Effector memory CD8-positive, alpha-beta T cell (primary cell): ENCODE measurements at regions not wholly inside any gene's neighbourhood (a gene's known extent, or its start where the extent isn't known, plus 50 kb on each side); places are given as distances from the start of the nearest gene placed in this dataset.

ENCODE experiments used
- ATAC-seq: fragments of 150-1000 bp; cut with Tn5 transposase; replicated peaks from 2 replicates; pipeline ENCODE4 v1.10.0; 2021; ENCODE audit warnings: mild to moderate bottlenecking, moderate library complexity
- DNase-seq, 3 experiments: peaks; one replicate each; pipeline ENCODE4 v3.0.0; 2021
- H3K27ac Mint-ChIP-seq, 2 donors: one replicate each; pipeline ENCODE4 v1.8.0; 2022; ENCODE audit warnings: mild to moderate bottlenecking in 2 of 2, mixed read lengths in 2 of 2, moderate library complexity in 2 of 2
- H3K27me3 Mint-ChIP-seq, 2 donors: one replicate each; pipeline ENCODE4 v1.8.0; 2022; ENCODE audit warnings: mixed read lengths in 2 of 2
- H3K36me3 Mint-ChIP-seq: one replicate; pipeline ENCODE4 v1.8.0; 2022; ENCODE audit warnings: mild to moderate bottlenecking, moderate library complexity, mixed read lengths; ENCODE audit not compliant: insufficient read depth
- H3K4me1 Mint-ChIP-seq, 2 donors: one replicate each; pipeline ENCODE4 v1.8.0; 2022; ENCODE audit warnings: low read depth in 2 of 2, mixed read lengths in 2 of 2
- H3K4me3 Mint-ChIP-seq, 2 donors: one replicate each; pipeline ENCODE4 v1.8.0; 2022; ENCODE audit warnings: mild to moderate bottlenecking in 2 of 2, mixed read lengths in 2 of 2, moderate library complexity in 2 of 2
- H3K9me3 Mint-ChIP-seq, 2 donors: one replicate each; pipeline ENCODE4 v1.8.0; 2022; ENCODE audit warnings: mixed read lengths in 2 of 2

DNA sequence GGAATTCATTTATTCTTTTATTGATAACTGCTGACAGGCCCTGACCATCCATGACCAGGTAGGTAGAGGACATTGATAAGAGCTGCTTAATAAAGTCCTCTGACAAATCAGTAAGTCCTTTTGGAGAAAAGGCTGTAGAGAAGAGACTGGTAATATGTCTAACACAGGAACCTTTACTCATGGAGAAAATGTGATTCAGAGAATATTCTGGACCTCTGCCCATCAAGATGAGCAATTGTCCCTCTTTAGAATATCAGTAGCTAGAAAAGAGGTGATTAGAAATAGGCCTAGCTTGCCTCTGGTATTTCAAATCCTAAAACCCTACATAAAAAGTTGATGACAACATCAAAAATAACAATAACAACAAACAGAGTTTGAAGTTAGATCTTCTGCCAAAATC, 642.3 kb downstream of the TBC1D4 start:
- ATAC-seq (no peak), DNase-seq (no peak)
- H3K27ac Mint-ChIP-seq: peak overlapping the region in 1 of 2 donors; percentile 11
- peaks cover 9 to 32% of the 10 kb centered on the region in 2 donors for H3K4me1 Mint-ChIP-seq
- no peak overlapping the region for H3K4me3 Mint-ChIP-seq
- no peaks in the 10 kb centered on the region for H3K36me3 Mint-ChIP-seq
- H3K27me3 Mint-ChIP-seq: peaks cover 12% of the 10 kb centered on the region in 2 donors
- H3K9me3 Mint-ChIP-seq: no peaks in the 10 kb centered on the region

DNA sequence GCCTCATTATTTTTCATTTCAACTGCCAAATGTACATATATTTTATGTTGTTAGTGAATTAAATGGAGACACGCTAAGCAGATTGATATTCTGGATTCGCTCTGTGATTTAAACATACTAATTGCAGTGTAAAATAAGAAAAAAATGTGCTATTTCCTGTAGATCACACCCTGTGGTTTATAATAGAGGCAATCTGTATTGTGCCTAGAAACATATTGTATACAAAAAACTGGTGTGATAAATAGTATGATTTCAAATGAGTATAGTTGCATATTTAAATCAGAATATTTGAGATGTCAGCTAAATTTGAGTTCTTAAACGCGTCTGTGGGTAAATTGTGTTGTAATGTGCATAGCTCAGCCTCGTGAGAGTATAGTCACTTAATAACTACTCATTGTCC, 643.9 kb downstream of the TBC1D4 start:
- Mint-ChIP-seq H3K36me3 (no peaks in the 10 kb centered on the region), H3K27me3 (no peaks in the 10 kb centered on the region), H3K9me3 (no peaks in the 10 kb centered on the region), H3K4me1 (peaks cover 9 to 32% of the 10 kb centered on the region in 2 donors), H3K4me3 (no peak overlapping the region), H3K27ac (peak overlapping the region; percentile 51 to 90)
- ATAC-seq (peak; percentile 87), DNase-seq (no peak)

DNA sequence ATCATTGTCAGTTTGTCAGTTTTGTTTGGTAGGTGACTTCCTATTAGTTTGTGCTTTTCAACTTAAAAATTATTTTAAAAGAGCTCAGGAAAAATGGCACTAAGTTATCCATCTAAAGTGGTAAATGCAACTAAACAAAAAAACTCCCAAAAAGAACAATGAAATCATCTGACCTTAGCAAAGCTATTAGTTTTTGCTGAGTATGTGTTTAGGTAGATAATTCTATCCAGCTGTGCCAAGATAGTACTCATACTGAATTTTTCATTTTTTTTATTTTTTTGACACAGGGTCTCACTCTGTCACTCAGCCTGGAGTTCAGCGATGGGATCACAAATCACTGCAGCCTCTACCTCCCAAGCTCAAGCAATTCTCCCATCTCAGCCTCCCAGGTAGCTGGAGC, 645.3 kb downstream of the TBC1D4 start:
- ATAC-seq (no peak), DNase-seq (no peak)
- peak overlapping the region in 1 of 2 donors; percentile 11 for H3K27ac Mint-ChIP-seq
- H3K4me3 Mint-ChIP-seq: no peak overlapping the region
- no peaks in the 10 kb centered on the region for H3K36me3 Mint-ChIP-seq
- H3K27me3 Mint-ChIP-seq: no peaks in the 10 kb centered on the region
- H3K4me1 Mint-ChIP-seq: peaks cover 9 to 36% of the 10 kb centered on the region in 2 donors
- H3K9me3 Mint-ChIP-seq: no peaks in the 10 kb centered on the region

DNA sequence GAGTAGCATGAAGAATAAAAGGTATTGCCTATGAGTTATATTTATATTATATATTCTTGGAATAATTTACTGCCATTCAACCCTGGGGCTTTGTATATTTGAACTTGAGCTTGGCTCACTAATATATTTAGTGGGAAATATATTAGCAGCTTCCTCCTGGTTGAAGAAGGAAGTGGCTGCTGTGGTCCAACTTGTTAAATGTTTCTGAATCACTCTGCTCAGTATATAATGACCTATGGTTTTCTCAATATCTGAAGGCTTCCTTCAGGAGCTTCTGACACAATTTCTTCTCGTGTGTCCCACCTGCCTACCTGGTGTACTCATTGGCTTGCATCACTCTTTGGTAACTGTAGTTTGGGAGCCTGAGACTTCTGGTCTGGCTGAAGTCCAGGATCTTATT, 646.4 kb downstream of the TBC1D4 start:
- ATAC-seq (peak; percentile 56), DNase-seq (no peak)
- H3K9me3 Mint-ChIP-seq: no peaks in the 10 kb centered on the region
- peak overlapping the region; percentile 11 to 62 for H3K27ac Mint-ChIP-seq
- H3K27me3 Mint-ChIP-seq: no peaks in the 10 kb centered on the region
- peaks cover 9 to 35% of the 10 kb centered on the region in 2 donors for H3K4me1 Mint-ChIP-seq
- H3K4me3 Mint-ChIP-seq: no peak overlapping the region
- no peaks in the 10 kb centered on the region for H3K36me3 Mint-ChIP-seq

GRCh38 chr13:74825938-74826246, 656.1 kb downstream of the TBC1D4 start:
- H3K9me3 Mint-ChIP-seq: no peaks in the 10 kb centered on the region
- ATAC-seq: no peak
- DNase-seq: no peak
- no peak overlapping the region for H3K27ac Mint-ChIP-seq
- peaks cover 0 to under 1% of the 10 kb centered on the region in 2 donors for H3K27me3 Mint-ChIP-seq
- H3K4me3 Mint-ChIP-seq: no peak overlapping the region
- H3K4me1 Mint-ChIP-seq: peaks cover 0 to 2% of the 10 kb centered on the region in 2 donors
- H3K36me3 Mint-ChIP-seq: no peaks in the 10 kb centered on the region

DNA sequence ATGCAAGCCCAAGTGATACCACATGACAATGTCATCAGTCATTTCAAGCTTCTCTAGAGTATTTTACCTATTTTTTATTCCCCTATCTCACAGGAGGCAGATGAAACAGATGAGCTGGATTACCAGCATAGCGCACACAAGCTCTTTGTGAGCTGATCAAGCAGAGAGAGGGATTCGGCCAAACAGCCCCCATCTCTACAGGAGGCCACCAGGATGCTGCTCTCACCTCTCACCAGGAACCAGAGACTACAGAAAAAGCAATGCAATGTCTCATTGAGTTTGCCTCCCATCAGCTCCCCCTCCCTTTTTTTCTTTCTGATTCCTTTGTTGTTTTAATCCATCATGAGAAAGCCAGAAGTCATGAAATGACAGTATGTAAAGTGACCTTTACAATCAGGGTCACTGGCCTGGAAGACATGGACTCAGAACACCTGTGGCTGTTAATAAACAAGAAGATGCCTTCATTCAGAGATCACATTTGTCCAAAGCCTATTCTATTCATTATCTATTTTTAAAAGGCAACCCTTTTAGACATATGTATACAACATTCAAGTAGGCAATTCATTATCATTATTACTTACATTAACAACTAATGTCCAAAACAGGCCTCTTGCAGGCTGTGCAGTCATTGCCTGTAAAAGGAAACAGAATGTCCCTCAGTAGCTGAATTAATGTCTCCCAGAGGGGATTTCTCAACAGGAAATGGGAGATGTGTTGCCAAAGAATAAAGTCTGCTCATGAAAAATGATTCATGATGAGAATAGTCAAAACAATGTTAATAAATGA, 656.6 kb downstream of the TBC1D4 start:
- ATAC-seq (no peak), DNase-seq (no peak)
- Mint-ChIP-seq H3K27ac (no peak overlapping the region), H3K4me3 (no peak overlapping the region), H3K9me3 (no peaks in the 10 kb centered on the region), H3K4me1 (peaks cover 0 to 2% of the 10 kb centered on the region in 2 donors), H3K36me3 (no peaks in the 10 kb centered on the region), H3K27me3 (peaks cover 2 to 6% of the 10 kb centered on the region in 2 donors)

DNA sequence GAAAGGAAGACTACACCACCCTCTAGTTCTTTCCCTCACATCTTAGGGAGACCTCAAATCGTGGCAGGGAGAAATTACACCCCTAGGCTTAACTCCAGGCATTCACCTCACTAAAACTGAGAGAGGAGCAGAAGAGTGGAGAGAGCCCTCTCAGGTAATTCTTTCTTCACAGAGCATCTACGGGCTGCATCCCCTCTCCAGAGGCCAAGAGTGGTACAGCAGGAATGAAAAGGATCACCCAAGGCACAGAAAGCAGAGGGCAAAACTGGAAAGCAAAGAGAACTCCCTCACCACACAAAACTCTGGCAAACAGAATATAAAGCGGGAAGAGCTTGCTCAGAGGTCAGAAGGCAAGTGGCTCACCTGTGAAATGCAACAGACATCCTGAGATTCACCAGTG, 661.2 kb downstream of the TBC1D4 start:
- Mint-ChIP-seq H3K4me1 (no peaks in the 10 kb centered on the region), H3K36me3 (no peaks in the 10 kb centered on the region), H3K27me3 (peaks cover 7% of the 10 kb centered on the region in 2 donors), H3K27ac (no peak overlapping the region), H3K9me3 (no peaks in the 10 kb centered on the region), H3K4me3 (no peak overlapping the region)
- ATAC-seq (no peak), DNase-seq (no peak)

DNA sequence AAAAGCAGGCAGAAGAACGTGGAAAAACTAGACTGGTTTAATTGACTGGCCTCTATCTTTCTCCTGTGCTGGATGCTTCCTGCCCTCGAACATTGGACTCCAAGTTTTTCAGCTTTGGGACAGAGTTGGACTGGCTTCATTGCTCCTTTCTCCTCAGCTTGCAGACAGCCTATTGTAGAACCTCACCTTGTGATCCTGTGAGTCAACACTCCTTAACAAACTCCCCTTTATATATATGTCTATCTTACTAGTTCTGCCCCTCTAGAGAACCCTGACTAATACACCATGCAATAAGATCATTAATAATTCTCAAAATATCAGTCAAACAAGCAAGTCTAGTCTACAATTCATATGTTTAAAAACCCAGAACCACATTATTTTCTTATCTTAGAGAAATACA, 662.4 kb downstream of the TBC1D4 start:
- Mint-ChIP-seq H3K9me3 (no peaks in the 10 kb centered on the region), H3K4me3 (no peak overlapping the region), H3K4me1 (no peaks in the 10 kb centered on the region), H3K36me3 (no peaks in the 10 kb centered on the region), H3K27ac (no peak overlapping the region), H3K27me3 (peaks cover 7 to 17% of the 10 kb centered on the region in 2 donors)
- DNase-seq: no peak
- no peak for ATAC-seq

DNA sequence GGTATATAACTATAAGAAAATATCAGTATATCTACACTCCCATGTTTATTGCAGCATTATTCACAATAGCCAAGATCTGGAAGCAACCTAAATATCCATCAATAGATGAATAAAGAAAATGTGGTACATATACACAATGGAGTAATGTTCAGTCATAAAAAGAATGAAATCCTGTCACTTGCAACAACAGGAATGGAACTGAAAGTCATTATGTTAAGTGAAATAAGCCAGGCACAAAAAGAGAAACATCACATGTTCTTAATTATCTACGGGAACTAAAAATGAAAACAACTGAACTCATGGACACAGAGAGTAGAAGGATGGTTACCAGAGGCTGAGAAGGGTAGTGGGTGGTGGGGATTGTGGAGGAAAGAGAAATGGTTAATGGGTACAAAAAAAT, 665.2 kb downstream of the TBC1D4 start:
- H3K9me3 Mint-ChIP-seq: peaks cover 0 to 4% of the 10 kb centered on the region in 2 donors
- no peak overlapping the region for H3K4me3 Mint-ChIP-seq
- peaks cover 13 to 17% of the 10 kb centered on the region in 2 donors for H3K27me3 Mint-ChIP-seq
- no peak for ATAC-seq
- no peak overlapping the region for H3K27ac Mint-ChIP-seq
- no peak for DNase-seq
- no peaks in the 10 kb centered on the region for H3K36me3 Mint-ChIP-seq
- H3K4me1 Mint-ChIP-seq: no peaks in the 10 kb centered on the region

DNA sequence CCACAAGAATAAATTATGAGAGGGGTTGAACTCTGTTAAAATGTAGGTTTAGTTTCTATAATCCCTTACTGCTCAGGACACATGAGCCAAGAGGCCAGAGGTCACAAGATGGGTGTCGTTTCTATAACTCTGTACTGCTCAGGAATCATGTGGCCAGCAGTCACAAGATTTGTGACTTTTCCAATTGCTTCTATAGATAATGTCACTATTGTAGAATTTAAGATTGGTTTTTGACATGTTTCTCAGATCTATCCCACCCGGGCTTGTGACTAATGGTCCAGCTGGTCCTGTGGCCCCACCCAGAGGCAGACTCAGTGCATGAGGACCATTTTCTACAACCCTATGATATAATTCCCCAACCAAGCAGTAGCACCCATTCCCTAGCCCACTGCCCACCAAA, 662.0 kb upstream of the KLF12 start:
- H3K27me3 Mint-ChIP-seq: peaks cover 63 to 69% of the 10 kb centered on the region in 2 donors
- H3K9me3 Mint-ChIP-seq: peaks cover 0 to 12% of the 10 kb centered on the region in 2 donors
- ATAC-seq: no peak
- no peak for DNase-seq
- no peaks in the 10 kb centered on the region for H3K4me1 Mint-ChIP-seq
- no peaks in the 10 kb centered on the region for H3K36me3 Mint-ChIP-seq
- H3K4me3 Mint-ChIP-seq: no peak overlapping the region
- no peak overlapping the region for H3K27ac Mint-ChIP-seq

GRCh38 chr13:74795526-74795925, 661.3 kb upstream of the KLF12 start:
- no peak for DNase-seq
- H3K9me3 Mint-ChIP-seq: peaks cover 0 to 13% of the 10 kb centered on the region in 2 donors
- H3K27ac Mint-ChIP-seq: no peak overlapping the region
- H3K4me1 Mint-ChIP-seq: no peaks in the 10 kb centered on the region
- no peaks in the 10 kb centered on the region for H3K36me3 Mint-ChIP-seq
- H3K27me3 Mint-ChIP-seq: peaks cover 69 to 74% of the 10 kb centered on the region in 2 donors
- no peak for ATAC-seq
- no peak overlapping the region for H3K4me3 Mint-ChIP-seq

DNA sequence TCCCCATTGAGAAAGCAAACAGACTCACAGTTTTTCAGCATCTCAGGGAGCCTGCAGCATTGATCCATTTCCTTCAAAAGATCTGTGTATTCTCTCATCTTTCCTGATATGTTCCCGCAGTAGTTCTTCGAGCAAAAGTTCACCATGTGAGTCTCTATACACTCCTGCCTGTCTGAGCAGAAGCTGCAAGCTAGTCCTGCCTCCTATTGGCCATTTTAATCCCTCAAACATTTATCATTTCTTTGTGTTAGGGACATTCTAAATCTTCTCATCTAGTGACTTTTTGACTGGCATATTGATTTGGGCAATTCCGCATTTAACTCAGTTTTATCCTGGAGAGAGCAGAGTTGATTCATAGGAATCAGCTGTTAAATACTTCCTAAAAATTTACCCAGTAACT, 660.4 kb upstream of the KLF12 start:
- H3K4me1 Mint-ChIP-seq: no peaks in the 10 kb centered on the region
- H3K36me3 Mint-ChIP-seq: no peaks in the 10 kb centered on the region
- H3K4me3 Mint-ChIP-seq: no peak overlapping the region
- H3K27me3 Mint-ChIP-seq: peaks cover 74 to 79% of the 10 kb centered on the region in 2 donors
- DNase-seq (no peak), ATAC-seq (no peak)
- no peak overlapping the region for H3K27ac Mint-ChIP-seq
- peaks cover 0 to 13% of the 10 kb centered on the region in 2 donors for H3K9me3 Mint-ChIP-seq

- H3K27me3 Mint-ChIP-seq: peaks cover 70 to 78% of the 10 kb centered on the region in 2 donors
- H3K4me1 Mint-ChIP-seq: no peaks in the 10 kb centered on the region
- H3K36me3 Mint-ChIP-seq: no peaks in the 10 kb centered on the region
- H3K9me3 Mint-ChIP-seq: peaks cover 0 to 13% of the 10 kb centered on the region in 2 donors
- ATAC-seq: no peak
- DNase-seq: no peak
- no peak overlapping the region for H3K27ac Mint-ChIP-seq
- H3K4me3 Mint-ChIP-seq: no peak overlapping the region
These were observed 659.9 kb upstream of the KLF12 start for GRCh38 chr13:74794147-74794546.

- ATAC-seq (no peak), DNase-seq (no peak)
- no peak overlapping the region for H3K4me3 Mint-ChIP-seq
- peaks cover 5 to 7% of the 10 kb centered on the region in 2 donors for H3K27me3 Mint-ChIP-seq
- H3K9me3 Mint-ChIP-seq: no peaks in the 10 kb centered on the region
- no peak overlapping the region for H3K27ac Mint-ChIP-seq
- no peaks in the 10 kb centered on the region for H3K36me3 Mint-ChIP-seq
- H3K4me1 Mint-ChIP-seq: no peaks in the 10 kb centered on the region
These were observed 650.8 kb upstream of the KLF12 start for GRCh38 chr13:74784959-74785358.
